B cell (primary cell): ENCODE measurements at regions not wholly inside any gene's neighbourhood (a gene's known extent, or its start where the extent isn't known, plus 50 kb on each side); places are given as distances from the start of the nearest gene placed in this dataset.

Source experiments
- CTCF ChIP-seq: fragments of 200-600 bp; IDR thresholded peaks from one replicate; pipeline ENCODE4 v1.8.0; 2022; ENCODE audit warnings: antibody characterized with exemption, mild to moderate bottlenecking
- EZH2 ChIP-seq: IDR thresholded peaks from 2 replicates; pipeline ENCODE4 v1.6.1; 2012; ENCODE audit warnings: borderline replicate concordance, low read depth, mild to moderate bottlenecking, moderate library complexity, low read length; ENCODE audit not compliant: insufficient read depth, poor library complexity, severe bottlenecking

GRCh38 chr15:38788918-38789317, 224.3 kb upstream of the RASGRP1 start:
- no peak for TF ChIP-seq CTCF
- no peak for TF ChIP-seq EZH2
